HepG2 (cell line): ENCODE measurements at regions not wholly inside any gene's neighbourhood (a gene's known extent, or its start where the extent isn't known, plus 50 kb on each side); places are given as distances from the start of the nearest gene placed in this dataset.

ENCODE experiments used
- ATAC-seq: fragments of 200-7000 bp; cut with Tn5 transposase; 3 replicates; pipeline ENCODE4 v1.9.1; 2020; ENCODE audit warnings: mild to moderate bottlenecking, moderate library complexity
- BruUV-seq: library from RNA; stranded (reverse); fragments of 400-500 nt; replicated peaks from 2 replicates; lab custom pipeline; 2021; lab: Mats Ljungman, UMichigan
- CTCF ChIA-PET: fragments of 300-600 bp; formaldehyde crosslinking; extraction: SDS; loops from one replicate; lab custom pipeline; 2021; ENCODE audit warnings: low total read pairs, inconsistent platforms, low intra/inter-chr PET ratio; lab: Yijun Ruan, JAX
- POLR2A ChIA-PET: fragments of 350-600 bp; sonication (Branson Sonifier 250); formaldehyde crosslinking; loops from one replicate; lab custom pipeline; 2020; ENCODE audit warnings: antibody characterized with exemption, inconsistent platforms; lab: Yijun Ruan, JAX
- DNase-seq: peaks from one replicate; pipeline ENCODE4 v3.0.0-alpha.2; 2015; ENCODE audit warnings: low spot score
- FAIRE-seq: peaks from 3 replicates; lab custom pipeline; 2011; peaks lifted over from hg19 to GRCh38; lab: Jason Lieb, UNC
- H2AFZ ChIP-seq: one replicate; pipeline ENCODE4 v1.6.1; 2011; ENCODE audit warnings: low read length, inconsistent platforms
- H3K27ac ChIP-seq: fragments of 300-600 bp; 3 replicates; pipeline ENCODE4 v1.8.0; 2011; ENCODE audit warnings: mixed run types, mild to moderate bottlenecking, mixed read lengths, low read length, inconsistent platforms; ENCODE audit not compliant: insufficient read depth; ENCODE audit errors: extremely low read length
- H3K27me3 ChIP-seq, 2 experiments: fragments of 200-600 bp in 1 of 2; 2 replicates in 1 of 2; 3 replicates in 1 of 2; pipeline versions ENCODE4 v1.6.0 to v1.8.0; 2011; ENCODE audit warnings: low read length in 2 of 2, mild to moderate bottlenecking in 2 of 2, moderate library complexity in 2 of 2, inconsistent platforms in 1 of 2; ENCODE audit not compliant: insufficient read depth in 2 of 2, control insufficient read depth in 1 of 2
- H3K36me3 ChIP-seq, 2 experiments: fragments of 200-600 bp in 1 of 2; replicated peaks in 1 of 2; 2 replicates in 1 of 2; 3 replicates in 1 of 2; pipeline versions ENCODE4 v1.5.1 to v1.8.0; 2011; ENCODE audit warnings: low read length in 2 of 2, inconsistent platforms in 1 of 2; ENCODE audit not compliant: insufficient read depth in 2 of 2, control insufficient read depth in 1 of 2
- H3K4me1 ChIP-seq: 2 replicates; pipeline ENCODE4 v1.5.1; 2012; ENCODE audit warnings: low read length, inconsistent platforms; ENCODE audit not compliant: insufficient read depth
- H3K4me2 ChIP-seq: 2 replicates; pipeline ENCODE4 v1.6.0; 2011; ENCODE audit warnings: low read depth, low read length, inconsistent platforms
- H3K4me3 ChIP-seq, 3 experiments: fragments of 200-600 bp in 1 of 3; sonication (generic), shearing (Covaris generic) in 1 of 3; replicated peaks in 1 of 3; 2 replicates each; pipeline ENCODE4 v1.5.1; 2011 to 2016; ENCODE audit warnings: low read length in 3 of 3, inconsistent platforms in 2 of 3, low read depth in 2 of 3, mild to moderate bottlenecking in 2 of 3, control low read depth in 1 of 3, mixed read lengths in 1 of 3; ENCODE audit not compliant: insufficient read depth in 1 of 3
- H3K79me2 ChIP-seq: one replicate; pipeline ENCODE4 v1.6.1; 2011; ENCODE audit warnings: low read length, inconsistent platforms; ENCODE audit not compliant: insufficient read depth
- H3K9ac ChIP-seq: 2 replicates; pipeline ENCODE4 v1.6.0; 2011; ENCODE audit warnings: mild to moderate bottlenecking, low read depth, low read length, inconsistent platforms; ENCODE audit not compliant: insufficient read depth
- H3K9me3 ChIP-seq: 2 replicates; pipeline ENCODE4 v1.5.1; 2012; ENCODE audit warnings: mild to moderate bottlenecking, low read length
- H4K20me1 ChIP-seq: 2 replicates; pipeline ENCODE4 v1.6.0; 2011; ENCODE audit warnings: inconsistent platforms, mild to moderate bottlenecking, low read length, moderate library complexity; ENCODE audit not compliant: insufficient read depth
- GPN1 ChIP-seq: sonication (generic); formaldehyde crosslinking; IDR thresholded peaks from 2 replicates; pipeline ENCODE4 v1.5.1; 2020; ENCODE audit warnings: missing genetic modification reagents, borderline replicate concordance
- HBP1 ChIP-seq: IDR thresholded peaks from 2 replicates; pipeline ENCODE4 v1.6.1; 2016; ENCODE audit warnings: low read depth, control low read depth
- PLSCR1 ChIP-seq: sonication (generic); formaldehyde crosslinking; IDR thresholded peaks from 2 replicates; pipeline ENCODE4 v1.5.0; 2020; ENCODE audit warnings: missing genetic modification reagents, mild to moderate bottlenecking, borderline replicate concordance
- RARG ChIP-seq: sonication (generic); formaldehyde crosslinking; IDR thresholded peaks from 2 replicates; pipeline ENCODE4 v1.4.0; 2020; ENCODE audit warnings: low read depth, mild to moderate bottlenecking, missing genetic modification reagents
- SAFB2 ChIP-seq: sonication (generic); formaldehyde crosslinking; IDR thresholded peaks from 2 replicates; pipeline ENCODE4 v1.5.1; 2020; ENCODE audit warnings: missing genetic modification reagents, low read depth, mild to moderate bottlenecking, borderline replicate concordance
- SIN3B ChIP-seq: fragments of 150-350 bp; IDR thresholded peaks from 2 replicates; pipeline ENCODE4 v1.6.1; 2014; ENCODE audit warnings: low read length
- ZMYM2 ChIP-seq: sonication (generic); formaldehyde crosslinking; IDR thresholded peaks from 2 replicates; pipeline ENCODE4 v1.8.0; 2022; ENCODE audit warnings: mild to moderate bottlenecking, missing genetic modification reagents
- ZNF280B ChIP-seq: sonication (generic); formaldehyde crosslinking; IDR thresholded peaks from 2 replicates; pipeline ENCODE4 v1.5.0; 2020; ENCODE audit warnings: missing genetic modification reagents, mild to moderate bottlenecking, borderline replicate concordance
- ZNF281 ChIP-seq: sonication (generic); formaldehyde crosslinking; IDR thresholded peaks from 2 replicates; pipeline ENCODE4 v1.4.0; 2020; ENCODE audit warnings: missing genetic modification reagents, borderline replicate concordance
- ZNF362 ChIP-seq: sonication (generic); formaldehyde crosslinking; IDR thresholded peaks from 2 replicates; pipeline ENCODE4 v1.4.0; 2020; ENCODE audit warnings: missing genetic modification reagents, mild to moderate bottlenecking, borderline replicate concordance
- ZNF414 ChIP-seq: sonication (generic); formaldehyde crosslinking; IDR thresholded peaks from 2 replicates; pipeline ENCODE4 v1.5.0; 2020; ENCODE audit warnings: missing genetic modification reagents
- ZNF431 ChIP-seq: sonication (generic); formaldehyde crosslinking; IDR thresholded peaks from 2 replicates; pipeline ENCODE4 v1.9.0; 2022; ENCODE audit warnings: missing genetic modification reagents, low read depth, mild to moderate bottlenecking, borderline replicate concordance
- ZNF678 ChIP-seq: sonication (generic); formaldehyde crosslinking; IDR thresholded peaks from 2 replicates; pipeline ENCODE4 v1.4.0; 2020; ENCODE audit warnings: mild to moderate bottlenecking, missing genetic modification reagents
- ZNF839 ChIP-seq: sonication (generic); formaldehyde crosslinking; IDR thresholded peaks from 2 replicates; pipeline ENCODE4 v1.4.0; 2020; ENCODE audit warnings: missing genetic modification reagents, mild to moderate bottlenecking, borderline replicate concordance
- WGBS: methylation state at CpG from one replicate; pipeline ENCODE4 v1.1.6; 2017; ENCODE audit warnings: low lambda C conversion rate; 5-methylcytosine and 5-hydroxymethylcytosine counted together
- in situ Hi-C: cut with HindIII; loops from 2 replicates; pipeline ENCODE4 v1.10.0; 2017; ENCODE audit warnings: low pct_unique_long_range_greater_than_20kb; ENCODE audit not compliant: extremely low pct_ligation_motif_present
- intact Hi-C: fragments of 100-400 bp; cut with micrococcal nuclease; formaldehyde crosslinking; loops from one replicate; pipeline ENCODE4 v1.10.0; 2022; ENCODE audit not compliant: unreplicated experiment

GRCh38 chr5:103375350-103375749, 116.8 kb downstream of the MACIR start (continued):
- TF ChIP-seq RARG (no peak), ZNF281 (CRISPR knock-in tag) (no peak)

GRCh38 chr5:103374473-103374963, 116.0 kb downstream of the MACIR start:
- POLR2A ChIA-PET = no interaction called here
- H3K27me3 ChIP-seq = no peaks in the 10 kb centered on the region
- H3K79me2 ChIP-seq = no peaks in the 10 kb centered on the region
- FAIRE-seq (no peak), DNase-seq (no peak), ATAC-seq (no peak)
- WGBS = 53% methylated on average over 4 of the region's 4 CpGs
- in situ Hi-C loops = no loop called here
- no peaks in the 10 kb centered on the region for H3K36me3 ChIP-seq
- no TSS peak for BruUV-seq
- H2AFZ ChIP-seq = no peak overlapping the region
- H3K9ac ChIP-seq = no peak overlapping the region
- H3K4me2 ChIP-seq = no peak overlapping the region
- H3K27ac ChIP-seq = no peak overlapping the region
- intact Hi-C loops = loop anchor here (10.0 kb wide), 1 partner anchor 120 kb away; the partner anchor contains the start of gene MACIR
- no peak overlapping the region for H3K4me3 ChIP-seq
- no peaks in the 10 kb centered on the region for H3K9me3 ChIP-seq
- CTCF ChIA-PET = no interaction called here
- peaks cover 18% of the 10 kb centered on the region for H3K4me1 ChIP-seq
- H4K20me1 ChIP-seq = no peaks in the 10 kb centered on the region
- TF ChIP-seq ZMYM2 (CRISPR knock-in tag) (no peak), ZNF678 (CRISPR knock-in tag) (no peak), ZNF414 (no peak), GPN1 (CRISPR knock-in tag) (no peak), SIN3B (no peak), ZNF362 (CRISPR knock-in tag) (no peak), HBP1 (no peak), ZNF431 (CRISPR knock-in tag) (no peak), PLSCR1 (CRISPR knock-in tag) (no peak), ZNF839 (CRISPR knock-in tag) (no peak), SAFB2 (CRISPR knock-in tag) (no peak), ZNF280B (CRISPR knock-in tag) (no peak)
